ENCODE measurements at regions not wholly inside any gene's neighbourhood (a gene's known extent, or its start where the extent isn't known, plus 50 kb on each side); places are given as distances from the start of the nearest gene placed in this dataset.

GRCh38 chr21:28154121-28154520 is 838.6 kb downstream of the LTN1 start:
- Histone ChIP-seq H3K27me3 (replicated peaks; ENCODE audit: insufficient read depth, low read depth, low read length, poor library complexity) (no peaks in the 10 kb centered on the region), H3K27ac (ENCODE audit: low read depth, low read length, poor library complexity, severe bottlenecking) (no peak overlapping the region), H3K9me3 (ENCODE audit: low read depth, low read length, poor library complexity, severe bottlenecking) (no peaks in the 10 kb centered on the region), H3K4me3 (ENCODE audit: low read depth, low read length, poor library complexity, severe bottlenecking) (no peak overlapping the region), H3K4me1 (ENCODE audit: insufficient read depth, low read length, poor library complexity, severe bottlenecking) (no peaks in the 10 kb centered on the region), H3K36me3 (ENCODE audit: insufficient read depth, low read length, poor library complexity, severe bottlenecking) (no peaks in the 10 kb centered on the region)
- no peak for DNase-seq (ENCODE audit: low spot score)
- intact Hi-C loops (cut with micrococcal nuclease; ENCODE audit: unreplicated experiment): no loop called here
- CTCF ChIA-PET: no interaction called here
- POLR2A ChIA-PET (ENCODE audit: low non-redundant PET): no interaction called here
- BruUV-seq (replicated peaks): no TSS peak
- TF ChIP-seq CTCF (conservative IDR thresholded peaks at IDR 0.05; ENCODE audit: low read depth, low read length): no peak
- no peak for TF ChIP-seq EZH2 (IDR thresholded peaks at IDR 0.05; ENCODE audit: borderline replicate concordance, low read depth, low read length, poor library complexity, severe bottlenecking)

- no peak for TF ChIP-seq EZH2 (IDR thresholded peaks at IDR 0.05; ENCODE audit: borderline replicate concordance, low read depth, low read length, poor library complexity, severe bottlenecking)
- no peak for TF ChIP-seq CTCF (conservative IDR thresholded peaks at IDR 0.05; ENCODE audit: low read depth, low read length)
- intact Hi-C loops (cut with micrococcal nuclease; ENCODE audit: unreplicated experiment): no loop called here
- no peaks in the 10 kb centered on the region for H3K36me3 ChIP-seq (ENCODE audit: insufficient read depth, low read length, poor library complexity, severe bottlenecking)
- no peaks in the 10 kb centered on the region for H3K27me3 ChIP-seq (replicated peaks; ENCODE audit: insufficient read depth, low read depth, low read length, poor library complexity)
- ChIA-PET CTCF (no interaction called here), POLR2A (ENCODE audit: low non-redundant PET) (no interaction called here)
- no peaks in the 10 kb centered on the region for H3K4me1 ChIP-seq (ENCODE audit: insufficient read depth, low read length, poor library complexity, severe bottlenecking)
- BruUV-seq (replicated peaks): no TSS peak
- DNase-seq (ENCODE audit: low spot score): no peak
- no peaks in the 10 kb centered on the region for H3K9me3 ChIP-seq (ENCODE audit: low read depth, low read length, poor library complexity, severe bottlenecking)
- H3K4me3 ChIP-seq (ENCODE audit: low read depth, low read length, poor library complexity, severe bottlenecking): no peak overlapping the region
- no peak overlapping the region for H3K27ac ChIP-seq (ENCODE audit: low read depth, low read length, poor library complexity, severe bottlenecking)
These were observed 839.9 kb downstream of the LTN1 start for GRCh38 chr21:28152732-28153131.

DNA sequence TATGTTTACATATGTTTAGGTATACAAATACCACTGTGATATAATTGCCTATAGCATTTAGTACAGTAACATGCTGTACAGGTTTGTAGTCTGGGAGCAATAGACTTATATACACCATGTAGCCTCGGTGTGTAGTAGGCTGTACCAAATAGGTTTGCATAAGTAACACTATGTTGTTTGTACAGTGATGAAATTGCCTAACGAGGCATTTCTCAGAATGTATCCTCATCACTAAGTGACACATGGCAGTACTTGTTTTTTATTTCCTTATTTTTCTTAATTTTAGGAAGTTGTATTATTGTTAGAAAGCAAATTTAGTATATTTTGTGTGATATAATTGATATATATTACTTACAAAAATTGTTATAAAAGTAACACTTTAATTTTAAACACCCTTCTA is 840.9 kb downstream of the LTN1 start:
- CTCF ChIA-PET: no interaction called here
- POLR2A ChIA-PET (ENCODE audit: low non-redundant PET): no interaction called here
- no peak for TF ChIP-seq EZH2 (IDR thresholded peaks at IDR 0.05; ENCODE audit: borderline replicate concordance, low read depth, low read length, poor library complexity, severe bottlenecking)
- no peak for TF ChIP-seq CTCF (conservative IDR thresholded peaks at IDR 0.05; ENCODE audit: low read depth, low read length)

More for the DNA sequence above, 840.9 kb downstream of the LTN1 start:
- Histone ChIP-seq H3K36me3 (ENCODE audit: insufficient read depth, low read length, poor library complexity, severe bottlenecking) (no peaks in the 10 kb centered on the region), H3K27me3 (replicated peaks; ENCODE audit: insufficient read depth, low read depth, low read length, poor library complexity) (no peaks in the 10 kb centered on the region), H3K4me3 (ENCODE audit: low read depth, low read length, poor library complexity, severe bottlenecking) (no peak overlapping the region), H3K27ac (ENCODE audit: low read depth, low read length, poor library complexity, severe bottlenecking) (no peak overlapping the region), H3K4me1 (ENCODE audit: insufficient read depth, low read length, poor library complexity, severe bottlenecking) (no peaks in the 10 kb centered on the region), H3K9me3 (ENCODE audit: low read depth, low read length, poor library complexity, severe bottlenecking) (no peaks in the 10 kb centered on the region)
- intact Hi-C loops (cut with micrococcal nuclease; ENCODE audit: unreplicated experiment): no loop called here
- DNase-seq (ENCODE audit: low spot score): no peak
- BruUV-seq (replicated peaks): no TSS peak

Data from A673 (cell line).